Thyroid gland (tissue), 4 donors: ENCODE measurements at regions not wholly inside any gene's neighbourhood (a gene's known extent, or its start where the extent isn't known, plus 50 kb on each side); places are given as distances from the start of the nearest gene placed in this dataset.

ENCODE experiments used
- DNase-seq, 2 donors: peaks; one replicate each; pipeline ENCODE4 v3.0.0-alpha.2; 2019
- H3K27ac ChIP-seq, 3 donors: fragments of 200-600 bp; sonication (generic); 1 replicate in 2 of 3; 2 replicates in 1 of 3; pipeline ENCODE4 v1.5.1; 2016 to 2019; ENCODE audit warnings: mild to moderate bottlenecking in 1 of 3, moderate library complexity in 1 of 3
- H3K27me3 ChIP-seq: fragments of 200-600 bp; sonication (generic); one replicate; pipeline ENCODE4 v1.5.1; 2019
- H3K36me3 ChIP-seq, 2 donors: fragments of 200-600 bp; sonication (generic); one replicate each; pipeline ENCODE4 v1.5.1; 2016 to 2019
- H3K4me1 ChIP-seq, 2 donors: fragments of 200-600 bp; sonication (generic); one replicate each; pipeline ENCODE4 v1.5.1; 2017 to 2019
- H3K4me3 ChIP-seq, 3 donors: fragments of 200-600 bp; sonication (generic); replicated peaks in 1 of 3; 1 replicate in 2 of 3; 2 replicates in 1 of 3; pipeline ENCODE4 v1.5.1; 2016; ENCODE audit warnings: mild to moderate bottlenecking in 1 of 3
- H3K9me3 ChIP-seq: fragments of 200-600 bp; sonication (generic); one replicate; pipeline ENCODE4 v1.5.1; 2017
- CTCF ChIP-seq, 6 experiments: fragments of 200-600 bp in 3 of 6; fragments of 450-650 bp in 3 of 6; sonication (generic) in 3 of 6; IDR thresholded peaks; one replicate each; pipeline ENCODE4 v1.5.1; 2016 to 2019; ENCODE audit warnings: antibody characterized with exemption in 6 of 6, mild to moderate bottlenecking in 2 of 6, inconsistent platforms in 1 of 6, moderate library complexity in 1 of 6
- POLR2A ChIP-seq, 2 donors: fragments of 450-650 bp; IDR thresholded peaks; one replicate each; pipeline ENCODE4 v1.6.1; 2017; ENCODE audit warnings: antibody characterized with exemption in 2 of 2, mild to moderate bottlenecking in 2 of 2, moderate library complexity in 1 of 2
- WGBS, 2 donors: methylation state at CpG; one replicate each; pipeline ENCODE4 v1.1.5; 2017; 5-methylcytosine and 5-hydroxymethylcytosine counted together
- intact Hi-C: fragments of 100-400 bp; cut with DNase I; formaldehyde crosslinking; loops from one replicate; pipeline ENCODE4 v1.15.1; 2023

DNA sequence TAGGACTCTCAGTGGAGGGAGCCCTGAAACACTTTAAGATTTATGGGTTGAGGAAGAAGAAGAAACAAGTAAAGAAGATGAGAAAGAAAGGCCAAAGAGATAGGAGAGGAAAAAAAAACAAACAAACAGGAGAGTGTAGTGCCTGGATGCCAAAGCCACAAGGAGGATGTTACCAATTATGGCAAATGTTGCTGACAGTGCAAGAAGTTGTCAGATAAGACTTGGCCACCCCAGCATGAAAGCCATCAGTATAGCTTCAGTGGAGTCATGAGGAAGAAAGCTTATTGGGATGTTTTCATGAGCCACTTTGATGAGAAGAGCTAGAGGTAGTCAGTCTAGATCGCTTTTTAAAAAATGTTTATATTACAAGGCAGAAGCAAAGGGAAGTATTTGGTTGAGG lies 380.2 kb upstream of the ADGRL4 start:
- intact Hi-C loops = no loop called here
- DNase-seq = no peak
- H3K4me1 ChIP-seq = no peaks in the 10 kb centered on the region
- 84 to 87% methylated on average over 1 of the region's 1 CpG for WGBS, 2 donors
- no peak overlapping the region for H3K4me3 ChIP-seq
- H3K27me3 ChIP-seq = no peaks in the 10 kb centered on the region
- no peaks in the 10 kb centered on the region for H3K36me3 ChIP-seq
- TF ChIP-seq CTCF (IDR thresholded peaks at IDR 0.05) = no peak
- TF ChIP-seq POLR2A (IDR thresholded peaks at IDR 0.05) = no peak
- no peak overlapping the region for H3K27ac ChIP-seq
- no peaks in the 10 kb centered on the region for H3K9me3 ChIP-seq

GRCh38 chr1:79380078-79380477 lies 373.5 kb upstream of the ADGRL4 start:
- DNase-seq = no peak
- intact Hi-C loops = no loop called here
- Histone ChIP-seq H3K27me3 (no peaks in the 10 kb centered on the region), H3K27ac (no peak overlapping the region), H3K9me3 (no peaks in the 10 kb centered on the region), H3K4me3 (no peak overlapping the region), H3K4me1 (no peaks in the 10 kb centered on the region), H3K36me3 (no peaks in the 10 kb centered on the region)
- TF ChIP-seq CTCF (IDR thresholded peaks at IDR 0.05) = no peak
- no peak for TF ChIP-seq POLR2A (IDR thresholded peaks at IDR 0.05)
- WGBS, 2 donors = 81 to 97% methylated on average over 3 of the region's 3 CpGs

GRCh38 chr1:79376106-79376505 lies 369.6 kb upstream of the ADGRL4 start:
- Histone ChIP-seq H3K9me3 (no peaks in the 10 kb centered on the region), H3K4me3 (no peak overlapping the region), H3K27me3 (no peaks in the 10 kb centered on the region), H3K36me3 (no peaks in the 10 kb centered on the region), H3K4me1 (peaks cover 0 to 5% of the 10 kb centered on the region in 2 donors), H3K27ac (no peak overlapping the region)
- no peak for DNase-seq
- intact Hi-C loops = no loop called here
- WGBS, 2 donors = 85 to 95% methylated on average over 1 of the region's 1 CpG
- TF ChIP-seq CTCF (IDR thresholded peaks at IDR 0.05) = no peak
- TF ChIP-seq POLR2A (IDR thresholded peaks at IDR 0.05) = no peak

DNA sequence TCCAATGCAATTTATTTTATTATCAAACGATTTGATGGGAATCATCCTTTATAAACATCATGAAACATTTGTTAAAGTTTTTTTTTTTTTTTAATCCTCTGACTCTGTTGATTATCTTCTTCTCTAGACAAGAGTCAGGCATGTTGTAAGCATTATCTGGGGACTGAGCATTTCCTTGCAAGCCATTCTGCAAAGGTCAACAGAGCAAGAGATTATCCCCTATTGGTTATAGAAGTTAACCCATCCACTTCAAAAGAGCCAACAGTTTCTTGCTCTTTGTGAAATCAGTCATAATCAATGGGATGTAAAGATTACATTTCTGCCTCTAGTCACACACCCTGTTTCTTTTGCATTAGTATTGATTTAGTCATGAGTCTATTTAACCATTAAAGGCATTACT lies 368.8 kb upstream of the ADGRL4 start:
- intact Hi-C loops = no loop called here
- H3K27me3 ChIP-seq = no peaks in the 10 kb centered on the region
- no peak for DNase-seq
- no peak overlapping the region for H3K27ac ChIP-seq
- WGBS, 2 donors = 42 to 52% methylated on average over 1 of the region's 1 CpG
- no peaks in the 10 kb centered on the region for H3K9me3 ChIP-seq
- TF ChIP-seq POLR2A (IDR thresholded peaks at IDR 0.05) = no peak
- H3K4me1 ChIP-seq = peaks cover 0 to 5% of the 10 kb centered on the region in 2 donors
- no peak overlapping the region for H3K4me3 ChIP-seq
- no peaks in the 10 kb centered on the region for H3K36me3 ChIP-seq

- DNase-seq = no peak
- H3K27ac ChIP-seq = no peak overlapping the region
- no peak overlapping the region for H3K4me3 ChIP-seq
- no peaks in the 10 kb centered on the region for H3K36me3 ChIP-seq
- TF ChIP-seq POLR2A (IDR thresholded peaks at IDR 0.05) (no peak), CTCF (IDR thresholded peaks at IDR 0.05) (no peak)
- H3K27me3 ChIP-seq = no peaks in the 10 kb centered on the region
- intact Hi-C loops = no loop called here
- WGBS, 2 donors = 67 to 79% methylated on average over 1 of the region's 1 CpG
- peaks cover 0 to 5% of the 10 kb centered on the region in 2 donors for H3K4me1 ChIP-seq
- H3K9me3 ChIP-seq = no peaks in the 10 kb centered on the region
Observed at GRCh38 chr1:79374397-79374796, 367.9 kb upstream of the ADGRL4 start.
